ENCODE measurements at regions not wholly inside any gene's neighbourhood (a gene's known extent, or its start where the extent isn't known, plus 50 kb on each side); places are given as distances from the start of the nearest gene placed in this dataset.

GRCh38 chr2:575030-575726 lies 102.0 kb downstream of the TMEM18 start:
- TF ChIP-seq, protein P1, sequence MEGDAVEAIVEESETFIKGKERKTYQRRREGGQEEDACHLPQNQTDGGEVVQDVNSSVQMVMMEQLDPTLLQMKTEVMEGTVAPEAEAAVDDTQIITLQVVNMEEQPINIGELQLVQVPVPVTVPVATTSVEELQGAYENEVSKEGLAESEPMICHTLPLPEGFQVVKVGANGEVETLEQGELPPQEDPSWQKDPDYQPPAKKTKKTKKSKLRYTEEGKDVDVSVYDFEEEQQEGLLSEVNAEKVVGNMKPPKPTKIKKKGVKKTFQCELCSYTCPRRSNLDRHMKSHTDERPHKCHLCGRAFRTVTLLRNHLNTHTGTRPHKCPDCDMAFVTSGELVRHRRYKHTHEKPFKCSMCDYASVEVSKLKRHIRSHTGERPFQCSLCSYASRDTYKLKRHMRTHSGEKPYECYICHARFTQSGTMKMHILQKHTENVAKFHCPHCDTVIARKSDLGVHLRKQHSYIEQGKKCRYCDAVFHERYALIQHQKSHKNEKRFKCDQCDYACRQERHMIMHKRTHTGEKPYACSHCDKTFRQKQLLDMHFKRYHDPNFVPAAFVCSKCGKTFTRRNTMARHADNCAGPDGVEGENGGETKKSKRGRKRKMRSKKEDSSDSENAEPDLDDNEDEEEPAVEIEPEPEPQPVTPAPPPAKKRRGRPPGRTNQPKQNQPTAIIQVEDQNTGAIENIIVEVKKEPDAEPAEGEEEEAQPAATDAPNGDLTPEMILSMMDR (IDR thresholded peaks at IDR 0.05) = no peak
- no peak for TF ChIP-seq POLR2A (IDR thresholded peaks at IDR 0.05)
